ENCODE measurements at regions not wholly inside any gene's neighbourhood (a gene's known extent, or its start where the extent isn't known, plus 50 kb on each side); places are given as distances from the start of the nearest gene placed in this dataset.

DNA sequence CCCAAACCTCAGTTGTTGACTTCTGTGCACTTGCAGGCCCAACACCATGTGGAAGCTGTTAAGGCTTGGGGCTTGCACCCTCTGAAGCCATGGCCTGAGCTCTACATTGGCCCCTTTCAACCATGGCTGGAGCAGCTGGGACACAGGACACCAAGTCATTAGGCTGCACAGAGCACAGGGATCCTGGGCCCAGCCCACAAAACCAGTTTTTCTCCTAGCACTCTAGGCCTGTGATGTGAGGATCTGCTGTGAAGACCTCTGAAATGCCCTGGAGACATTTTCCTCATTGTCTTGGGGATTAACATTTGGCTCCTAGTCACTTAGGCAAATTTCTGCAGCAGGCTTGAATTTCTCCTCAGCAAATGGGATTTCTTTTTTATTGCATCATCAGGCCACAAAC is 1255.7 kb downstream of the ZPLD1 start:
- DNase-seq, result no peak

GRCh38 chr3:103693831-103694230 is 1259.0 kb downstream of the ZPLD1 start:
- DNase-seq, result no peak

- no peak for DNase-seq
Observed at GRCh38 chr3:103698646-103699045, 1263.8 kb downstream of the ZPLD1 start.

- no peak for DNase-seq
Observed at GRCh38 chr3:103699228-103699627, 1264.4 kb downstream of the ZPLD1 start.

DNA sequence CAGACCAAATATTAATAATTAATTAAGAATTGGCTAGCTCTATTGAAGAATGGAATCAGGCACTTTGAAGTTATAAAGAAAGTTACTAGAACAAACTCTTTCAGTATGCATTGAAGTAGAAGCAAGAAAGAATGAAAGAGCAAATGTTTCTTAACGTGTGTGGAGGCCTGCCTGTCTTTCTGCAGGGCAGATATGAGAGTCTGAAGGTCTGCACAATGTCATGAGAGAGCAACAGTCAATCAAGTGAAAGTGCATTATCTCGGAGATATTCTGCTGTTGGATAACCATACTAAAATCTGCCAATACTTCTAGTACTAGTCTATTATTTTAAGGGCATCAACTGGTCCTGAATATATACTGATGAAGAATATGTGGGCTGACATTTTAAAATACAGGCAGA is 1270.8 kb downstream of the ZPLD1 start:
- no peak for DNase-seq

GRCh38 chr3:103706671-103707070 is 1271.9 kb downstream of the ZPLD1 start:
- DNase-seq, result no peak

DNA sequence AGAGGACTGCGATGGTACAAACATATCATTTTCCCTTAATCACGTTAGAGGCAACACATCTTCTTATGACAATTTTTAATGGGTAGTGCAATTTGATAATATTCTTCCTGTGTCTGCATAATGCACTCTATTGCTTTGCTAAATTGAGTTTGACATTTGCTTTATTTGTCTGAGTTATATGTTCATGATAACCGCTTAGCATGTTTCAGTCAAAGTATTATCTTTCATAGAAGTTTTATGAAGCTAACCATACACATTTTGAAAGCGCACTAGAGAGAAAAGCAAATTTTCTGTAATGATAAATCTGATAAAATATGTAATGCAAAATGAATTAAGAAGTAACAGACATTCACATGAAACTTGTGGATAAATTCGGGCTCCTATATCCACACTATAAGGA is 1276.9 kb downstream of the ZPLD1 start:
- DNase-seq, result no peak

DNA sequence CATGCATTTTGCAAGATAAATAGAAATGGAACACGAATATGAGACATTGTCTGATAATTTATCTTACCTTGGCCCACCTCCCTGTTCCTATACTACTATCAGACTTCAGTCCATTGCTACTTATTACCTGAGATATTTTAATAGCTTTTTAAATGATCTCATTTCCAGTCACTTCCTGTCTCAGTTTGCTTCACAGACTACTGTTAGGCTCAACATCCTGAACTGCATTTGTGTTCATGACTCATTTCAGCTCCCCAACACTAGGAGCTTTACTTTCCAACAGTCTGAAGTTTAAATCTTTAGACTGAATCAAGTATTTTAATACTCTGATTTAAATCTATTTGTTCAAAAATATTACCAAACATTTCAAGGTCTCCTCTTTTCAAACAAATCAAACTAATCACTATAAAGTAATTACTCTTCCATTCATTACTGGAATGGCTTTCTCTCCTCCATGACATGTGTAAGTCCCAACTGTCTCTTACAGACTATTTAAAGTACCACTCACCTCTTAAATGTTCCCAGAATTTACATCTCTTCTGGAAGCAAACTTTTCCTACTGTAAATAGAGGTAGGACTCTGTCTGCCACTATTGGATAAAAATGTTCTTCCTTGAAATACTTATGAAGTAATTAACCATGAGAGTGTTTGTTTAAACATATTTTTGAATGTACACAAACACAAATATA is 1277.6 kb downstream of the ZPLD1 start:
- DNase-seq, result no peak

GRCh38 chr3:103729547-103729946 is 1294.7 kb downstream of the ZPLD1 start:
- no peak for DNase-seq

DNA sequence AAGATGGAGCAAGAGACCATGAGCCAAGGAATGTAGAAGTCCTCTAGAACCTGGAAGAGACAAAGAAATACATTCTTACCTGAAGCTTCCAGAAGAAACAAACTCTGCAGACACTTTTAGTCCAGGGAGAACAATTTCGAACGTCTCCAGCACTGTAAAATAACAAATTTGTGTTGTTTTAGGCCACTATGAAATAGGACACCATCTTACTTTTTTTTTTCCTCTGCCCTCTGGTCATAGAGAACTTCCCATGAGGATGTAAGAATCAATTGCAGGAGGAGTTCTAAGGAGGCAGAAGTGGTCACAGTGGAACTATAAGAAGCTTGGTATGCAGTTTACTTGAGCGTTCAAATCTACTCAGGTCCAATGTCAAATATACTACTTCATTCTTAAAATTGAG is 1295.9 kb downstream of the ZPLD1 start:
- no peak for DNase-seq

- no peak for DNase-seq
Observed at GRCh38 chr3:103752986-103753385, 1318.2 kb downstream of the ZPLD1 start.

GRCh38 chr3:103767635-103768034 is 1332.8 kb downstream of the ZPLD1 start:
- DNase-seq, result no peak

DNA sequence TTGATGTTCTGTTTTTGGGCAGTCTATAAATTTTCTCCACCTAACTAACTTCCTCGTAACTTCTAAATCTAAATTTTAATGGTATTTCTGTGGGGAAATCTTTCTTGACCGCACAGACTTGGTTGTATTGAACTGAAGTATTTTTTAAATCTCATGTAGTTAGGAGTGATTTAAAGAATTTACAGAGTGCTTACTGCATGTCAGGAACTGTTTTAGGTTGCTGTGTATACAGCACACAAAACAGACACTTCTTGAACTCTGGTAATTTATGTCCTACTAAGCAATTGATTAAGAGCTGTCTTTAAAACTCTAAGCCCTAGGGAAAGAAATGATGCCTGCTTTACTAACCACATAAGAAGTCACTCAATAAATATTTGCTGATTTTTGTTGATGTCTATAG is 1350.2 kb downstream of the ZPLD1 start:
- no peak for DNase-seq

DNA sequence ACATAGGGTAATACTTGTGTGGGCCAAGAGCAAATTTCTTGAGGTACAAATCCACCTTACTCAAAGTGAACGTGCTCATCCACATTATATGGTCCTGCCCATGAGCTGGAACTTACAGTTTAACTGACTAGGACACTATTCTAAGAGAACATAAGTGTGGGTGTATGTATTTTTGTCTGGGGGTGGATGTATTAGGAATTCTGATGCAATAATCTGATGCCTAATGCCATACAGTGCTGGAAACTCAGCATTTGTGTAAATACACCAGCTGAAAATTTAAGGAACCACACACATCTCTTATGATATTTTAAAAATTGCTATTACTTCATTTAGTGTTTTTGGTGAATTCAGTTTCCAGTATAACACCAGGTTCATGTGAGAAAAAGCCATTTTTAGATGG is 1350.7 kb downstream of the ZPLD1 start:
- no peak for DNase-seq

- no peak for DNase-seq
Observed at GRCh38 chr3:103786296-103786695, 1351.5 kb downstream of the ZPLD1 start.

- DNase-seq, result no peak
Observed at GRCh38 chr3:103787164-103787871, 1352.5 kb downstream of the ZPLD1 start.

- DNase-seq, result no peak
Observed at GRCh38 chr3:103787879-103788278, 1353.1 kb downstream of the ZPLD1 start.

- no peak for DNase-seq
Observed at GRCh38 chr3:103791786-103792515, 1357.1 kb downstream of the ZPLD1 start.

DNA sequence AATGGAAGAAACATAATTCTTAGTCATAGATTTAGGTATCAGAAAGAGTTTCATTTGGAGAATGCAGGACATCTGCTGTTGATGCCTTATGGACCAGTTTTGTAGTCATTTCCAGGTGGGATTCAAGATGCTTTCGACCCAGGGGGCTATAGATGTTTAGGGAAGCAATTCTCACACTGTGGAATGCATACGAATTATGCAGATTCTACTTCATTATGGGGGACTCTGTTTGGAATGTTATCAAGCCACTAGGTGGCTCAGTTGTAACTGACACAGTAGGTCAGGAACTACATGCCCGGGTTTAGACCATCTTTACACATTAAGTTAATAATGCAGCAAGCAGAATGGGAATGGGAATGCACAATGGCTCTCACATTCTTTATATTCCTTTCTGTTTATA is 1359.8 kb downstream of the ZPLD1 start:
- DNase-seq, result no peak

DNA sequence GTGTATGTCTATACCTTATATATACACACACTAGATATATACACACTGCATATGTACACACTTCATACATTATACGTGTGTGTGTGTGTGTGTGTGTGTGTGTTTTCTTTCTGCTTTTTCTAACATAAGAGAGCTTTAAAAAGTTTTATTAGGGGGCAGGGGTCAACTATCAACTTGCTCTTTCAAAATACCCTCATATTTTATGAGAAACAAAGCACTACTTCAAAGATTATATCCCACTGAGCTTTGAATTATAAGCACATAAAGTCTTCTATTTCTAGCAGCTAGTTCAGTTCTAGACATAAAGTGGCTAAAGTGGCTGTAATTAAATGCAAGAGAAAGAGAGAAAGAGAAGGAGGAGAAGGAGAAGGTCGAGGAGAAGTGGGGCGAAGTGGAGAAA is 1361.3 kb downstream of the ZPLD1 start:
- no peak for DNase-seq

DNA sequence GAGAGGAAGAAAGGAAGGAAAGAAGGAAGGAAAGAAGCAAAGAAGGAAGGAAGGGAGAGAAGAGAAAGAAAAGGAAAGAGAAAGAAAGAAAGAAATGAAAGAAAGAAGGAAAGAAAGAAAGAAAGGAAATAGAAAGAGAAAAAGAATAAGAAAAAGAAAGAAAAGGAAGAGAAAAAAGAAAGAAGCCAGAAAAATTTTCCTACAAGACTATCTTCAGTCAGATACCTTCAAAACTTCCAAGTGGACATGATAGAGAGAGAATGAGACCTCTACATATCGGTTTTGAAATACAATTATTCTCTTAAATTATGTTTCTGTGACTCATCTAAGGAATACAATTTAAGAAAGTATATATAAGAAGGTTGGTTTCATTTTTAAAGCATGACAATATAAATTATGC is 1369.0 kb downstream of the ZPLD1 start:
- DNase-seq, result no peak

GRCh38 chr3:103810167-103810566 is 1375.4 kb downstream of the ZPLD1 start:
- no peak for DNase-seq

GRCh38 chr3:103813955-103814354 is 1379.1 kb downstream of the ZPLD1 start:
- DNase-seq, result no peak

- DNase-seq, result no peak
Observed at GRCh38 chr3:103818398-103818797, 1383.6 kb downstream of the ZPLD1 start.

Data from suppressor macrophage treated with lipopolysaccharide for 4 hours (primary cell).